Lung (tissue), 11 donors: ENCODE measurements at regions not wholly inside any gene's neighbourhood (a gene's known extent, or its start where the extent isn't known, plus 50 kb on each side); places are given as distances from the start of the nearest gene placed in this dataset.

Source experiments
- ATAC-seq: fragments of 200-7000 bp; cut with Tn5 transposase; one replicate; pipeline ENCODE4 v1.9.1; 2020; ENCODE audit warnings: moderate number of reproducible peaks; ENCODE audit not compliant: insufficient read depth, low FRiP score
- DNase-seq, 3 donors: peaks; one replicate each; pipeline ENCODE4 v3.0.0-alpha.2; 2013 to 2017
- H3K27ac ChIP-seq, 2 donors: one replicate each; pipeline ENCODE4 v1.5.1; 2013; ENCODE audit warnings: mild to moderate bottlenecking in 2 of 2, moderate library complexity in 2 of 2, control low read depth in 1 of 2, inconsistent platforms in 1 of 2, low read depth in 1 of 2, low read length in 1 of 2
- H3K27me3 ChIP-seq, 3 donors: one replicate each; pipeline ENCODE4 v1.5.1; 2013; ENCODE audit warnings: low read length in 2 of 3; ENCODE audit not compliant: control insufficient read depth in 3 of 3, insufficient read depth in 3 of 3
- H3K36me3 ChIP-seq, 4 donors: one replicate each; pipeline ENCODE4 v1.5.1; 2013; ENCODE audit warnings: low read length in 4 of 4, mild to moderate bottlenecking in 1 of 4, moderate library complexity in 1 of 4; ENCODE audit not compliant: control insufficient read depth in 4 of 4, insufficient read depth in 4 of 4
- H3K4me1 ChIP-seq, 5 donors: one replicate each; pipeline ENCODE4 v1.5.1; 2013; ENCODE audit warnings: low read length in 5 of 5, mild to moderate bottlenecking in 2 of 5, moderate library complexity in 1 of 5; ENCODE audit not compliant: control insufficient read depth in 5 of 5, insufficient read depth in 5 of 5
- H3K4me3 ChIP-seq: one replicate; pipeline ENCODE4 v1.5.1; 2013; ENCODE audit warnings: mild to moderate bottlenecking, control low read depth, moderate library complexity
- H3K9ac ChIP-seq, 2 donors: one replicate each; pipeline ENCODE4 v1.5.1; 2013; ENCODE audit warnings: low read length in 2 of 2, control low read depth in 1 of 2; ENCODE audit not compliant: insufficient read depth in 1 of 2
- H3K9me3 ChIP-seq, 4 donors: one replicate each; pipeline ENCODE4 v1.5.1; 2013; ENCODE audit warnings: low read length in 3 of 4, mild to moderate bottlenecking in 1 of 4, moderate library complexity in 1 of 4; ENCODE audit not compliant: control insufficient read depth in 4 of 4, insufficient read depth in 3 of 4
- CTCF ChIP-seq: IDR thresholded peaks from 2 replicates; pipeline ENCODE4 v1.5.1; 2012; ENCODE audit warnings: mild to moderate bottlenecking; ENCODE audit errors: control extremely low read depth, extremely low read depth
- WGBS, 2 donors: extraction: QIAGEN DNeasy Blood & Tissue Kit; methylation state at CpG; one replicate each; pipeline ENCODE4 v1.1.7; 2013; 5-methylcytosine and 5-hydroxymethylcytosine counted together
- donor health status: control.
- donor health status: control.
- donor health status: Bipolar disorder and iron deficiency.
- donor health status: healthy.
- donor health status: DM: yes; HTN: yes; CAD: no.

DNA sequence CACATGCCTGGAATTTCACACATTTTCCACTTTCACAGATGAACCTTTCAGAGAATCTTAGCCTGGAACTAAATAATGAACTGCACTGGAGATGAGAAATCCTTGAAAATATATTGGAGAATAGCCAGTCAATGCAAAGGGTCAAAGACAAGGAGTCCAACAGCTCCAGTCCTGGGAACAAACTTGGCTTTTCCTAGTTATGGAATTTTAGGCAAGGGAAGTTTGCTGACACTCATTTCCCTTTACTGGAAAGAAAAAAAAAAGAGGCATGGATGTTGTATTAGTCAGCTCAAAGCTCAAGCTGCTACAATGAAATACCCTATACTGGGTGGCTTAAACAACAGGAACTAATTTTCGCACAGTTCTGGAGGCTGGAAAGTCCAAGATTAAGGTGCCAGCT is 690.8 kb upstream of the ARPP21 start:
- 80 to 94% methylated on average over 1 of the region's 1 CpG for WGBS, 2 donors
- TF ChIP-seq CTCF = no peak
- H3K4me3 ChIP-seq = no peak overlapping the region

DNA sequence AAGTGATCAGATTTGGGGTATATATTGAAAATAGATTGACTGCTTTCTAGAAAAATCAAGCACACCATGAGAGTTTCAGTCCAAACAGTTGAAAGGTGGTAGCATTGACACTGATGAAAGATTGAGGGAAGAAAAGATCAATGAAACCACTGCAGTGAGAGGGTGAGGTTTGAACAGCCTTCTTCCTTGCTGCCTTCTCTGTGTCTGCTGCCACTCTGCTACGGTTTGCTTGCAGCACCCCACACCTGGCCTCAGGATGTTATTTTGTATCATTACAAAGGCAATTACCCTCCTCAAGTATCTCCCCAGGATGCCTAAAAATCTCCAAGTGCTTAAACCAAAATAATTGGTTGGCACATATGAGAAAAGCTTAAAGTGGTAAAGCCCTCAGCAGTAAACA is 683.6 kb upstream of the ARPP21 start:
- H3K27ac ChIP-seq = no peak overlapping the region
- no peak overlapping the region for H3K4me3 ChIP-seq
- H3K36me3 ChIP-seq = no peaks in the 10 kb centered on the region
- DNase-seq = no peak
- WGBS, 2 donors = 55 to 57% methylated on average over 1 of the region's 1 CpG
- H3K9ac ChIP-seq = no peak overlapping the region
- H3K27me3 ChIP-seq = no peaks in the 10 kb centered on the region
- no peak for TF ChIP-seq CTCF
- H3K4me1 ChIP-seq = no peaks in the 10 kb centered on the region
- no peaks in the 10 kb centered on the region for H3K9me3 ChIP-seq
- no peak for ATAC-seq

More for the DNA sequence above, 690.8 kb upstream of the ARPP21 start:
- no peaks in the 10 kb centered on the region for H3K9me3 ChIP-seq
- H3K36me3 ChIP-seq = no peaks in the 10 kb centered on the region
- H3K27ac ChIP-seq = no peak overlapping the region
- DNase-seq (peak in 2 of 3 donors; percentile 18 to 19), ATAC-seq (no peak)
- H3K4me1 ChIP-seq = peaks cover 0 to 13% (median 0%) of the 10 kb centered on the region in 5 donors
- H3K27me3 ChIP-seq = no peaks in the 10 kb centered on the region
- no peak overlapping the region for H3K9ac ChIP-seq

DNA sequence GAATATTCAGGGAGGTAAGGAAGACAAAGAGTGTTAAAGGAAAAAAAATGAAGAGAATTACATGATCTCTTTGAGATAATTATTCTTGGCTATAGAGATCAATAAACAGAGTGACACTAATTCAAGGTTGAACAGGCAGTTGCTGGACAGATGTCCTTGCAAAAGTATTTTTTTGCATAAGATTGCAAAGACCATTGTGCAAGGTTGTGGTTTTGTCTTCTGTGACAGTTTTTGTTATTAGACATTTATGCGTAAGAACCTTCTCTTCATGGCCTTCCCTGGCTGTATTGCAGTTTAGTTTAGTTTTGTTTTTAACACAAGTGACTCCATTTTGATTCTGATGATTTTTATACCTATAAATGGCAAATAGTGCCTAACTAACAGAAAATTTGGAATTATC is 682.8 kb upstream of the ARPP21 start:
- TF ChIP-seq CTCF = no peak
- H3K4me1 ChIP-seq = no peaks in the 10 kb centered on the region
- no peaks in the 10 kb centered on the region for H3K9me3 ChIP-seq
- H3K27me3 ChIP-seq = no peaks in the 10 kb centered on the region
- H3K36me3 ChIP-seq = no peaks in the 10 kb centered on the region
- WGBS, 2 donors = 61 to 87% methylated on average over 1 of the region's 1 CpG
- ATAC-seq (no peak), DNase-seq (no peak)
- H3K9ac ChIP-seq = no peak overlapping the region
- H3K27ac ChIP-seq = no peak overlapping the region
- no peak overlapping the region for H3K4me3 ChIP-seq

GRCh38 chr3:34957677-34958076 is 681.6 kb upstream of the ARPP21 start:
- Histone ChIP-seq H3K9ac (no peak overlapping the region), H3K27ac (no peak overlapping the region), H3K4me1 (no peaks in the 10 kb centered on the region), H3K9me3 (no peaks in the 10 kb centered on the region), H3K27me3 (no peaks in the 10 kb centered on the region), H3K36me3 (no peaks in the 10 kb centered on the region), H3K4me3 (no peak overlapping the region)
- 82 to 88% methylated on average over 1 of the region's 1 CpG for WGBS, 2 donors
- DNase-seq (no peak), ATAC-seq (no peak)
- no peak for TF ChIP-seq CTCF
